ENCODE measurements at regions not wholly inside any gene's neighbourhood (a gene's known extent, or its start where the extent isn't known, plus 50 kb on each side); places are given as distances from the start of the nearest gene placed in this dataset.

DNA sequence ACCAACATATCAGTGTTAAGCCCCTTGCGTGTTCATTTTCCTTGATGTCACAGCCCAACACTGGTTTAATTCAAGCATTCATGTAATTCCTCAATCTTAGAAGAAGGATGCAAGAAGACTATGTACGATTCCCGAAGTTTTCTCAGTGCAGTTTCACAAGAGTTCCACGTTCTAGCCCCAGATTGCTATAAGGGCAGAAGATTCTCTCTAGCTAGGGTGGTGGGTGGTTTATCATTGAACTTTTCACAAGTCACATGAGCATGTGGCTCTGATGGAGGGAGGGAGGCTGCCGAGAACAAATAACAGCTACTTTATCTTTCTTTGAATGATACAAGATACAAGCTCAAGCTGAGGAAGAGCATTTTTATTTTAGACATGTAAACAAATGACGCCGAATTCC lies 71.9 kb upstream of the NHSL1 start:
- peak overlapping the region; percentile 60 to 84 (median 64) for H3K4me3 ChIP-seq (replicated peaks in 1 of 3; ENCODE audit: insufficient read depth in 1 of 3, low read depth in 2 of 3, low read length in 3 of 3)
- CTCF ChIA-PET (ENCODE audit: low intra/inter-chr PET ratio, low total read pairs) = no interaction called here
- TF ChIP-seq SOX5 (CRISPR knock-in tag; IDR thresholded peaks at IDR 0.05; ENCODE audit: borderline replicate concordance) = no peak
- TF ChIP-seq ZNF749 (CRISPR knock-in tag; IDR thresholded peaks at IDR 0.05; ENCODE audit: borderline replicate concordance) = no peak
- 0 out of 2 replicates have a peak, but pooled peaks have one; percentile 31 for TF ChIP-seq DMAP1 (CRISPR knock-in tag; IDR thresholded peaks at IDR 0.05)
- TF ChIP-seq, protein P1, sequence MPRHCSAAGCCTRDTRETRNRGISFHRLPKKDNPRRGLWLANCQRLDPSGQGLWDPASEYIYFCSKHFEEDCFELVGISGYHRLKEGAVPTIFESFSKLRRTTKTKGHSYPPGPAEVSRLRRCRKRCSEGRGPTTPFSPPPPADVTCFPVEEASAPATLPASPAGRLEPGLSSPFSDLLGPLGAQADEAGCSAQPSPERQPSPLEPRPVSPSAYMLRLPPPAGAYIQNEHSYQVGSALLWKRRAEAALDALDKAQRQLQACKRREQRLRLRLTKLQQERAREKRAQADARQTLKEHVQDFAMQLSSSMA (CRISPR knock-in tag; IDR thresholded peaks at IDR 0.05) = no peak
- TF ChIP-seq ZNF20 (CRISPR knock-in tag; IDR thresholded peaks at IDR 0.05) = no peak
- TF ChIP-seq, protein P2, sequence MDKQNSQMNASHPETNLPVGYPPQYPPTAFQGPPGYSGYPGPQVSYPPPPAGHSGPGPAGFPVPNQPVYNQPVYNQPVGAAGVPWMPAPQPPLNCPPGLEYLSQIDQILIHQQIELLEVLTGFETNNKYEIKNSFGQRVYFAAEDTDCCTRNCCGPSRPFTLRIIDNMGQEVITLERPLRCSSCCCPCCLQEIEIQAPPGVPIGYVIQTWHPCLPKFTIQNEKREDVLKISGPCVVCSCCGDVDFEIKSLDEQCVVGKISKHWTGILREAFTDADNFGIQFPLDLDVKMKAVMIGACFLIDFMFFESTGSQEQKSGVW (CRISPR knock-in tag; IDR thresholded peaks at IDR 0.05; ENCODE audit: borderline replicate concordance) = no peak
- TF ChIP-seq ZNF33A (CRISPR knock-in tag; IDR thresholded peaks at IDR 0.05; ENCODE audit: borderline replicate concordance) = no peak
- TF ChIP-seq, protein P3, sequence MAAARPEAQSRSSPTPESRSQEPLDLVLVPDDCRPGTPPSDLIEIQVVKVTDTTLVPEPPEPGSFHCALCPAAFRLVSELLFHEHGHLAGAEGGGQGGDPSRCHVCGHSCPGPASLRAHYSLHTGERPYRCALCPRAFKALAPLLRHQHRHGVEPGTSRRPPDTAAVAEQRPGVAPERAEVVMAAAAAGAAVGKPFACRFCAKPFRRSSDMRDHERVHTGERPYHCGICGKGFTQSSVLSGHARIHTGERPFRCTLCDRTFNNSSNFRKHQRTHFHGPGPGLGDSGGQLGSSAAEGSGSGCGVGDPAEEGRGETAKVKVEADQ (CRISPR knock-in tag; IDR thresholded peaks at IDR 0.05; ENCODE audit: borderline replicate concordance) = no peak
- peak; percentile 71 for TF ChIP-seq PHF5A (CRISPR knock-in tag; IDR thresholded peaks at IDR 0.05; ENCODE audit: low read depth, unreplicated experiment)
- TF ChIP-seq HOXA7 (CRISPR knock-in tag; IDR thresholded peaks at IDR 0.05) = no peak
- no peak for TF ChIP-seq JUN (CRISPR knock-in tag; IDR thresholded peaks at IDR 0.05)
- TF ChIP-seq, protein P4, sequence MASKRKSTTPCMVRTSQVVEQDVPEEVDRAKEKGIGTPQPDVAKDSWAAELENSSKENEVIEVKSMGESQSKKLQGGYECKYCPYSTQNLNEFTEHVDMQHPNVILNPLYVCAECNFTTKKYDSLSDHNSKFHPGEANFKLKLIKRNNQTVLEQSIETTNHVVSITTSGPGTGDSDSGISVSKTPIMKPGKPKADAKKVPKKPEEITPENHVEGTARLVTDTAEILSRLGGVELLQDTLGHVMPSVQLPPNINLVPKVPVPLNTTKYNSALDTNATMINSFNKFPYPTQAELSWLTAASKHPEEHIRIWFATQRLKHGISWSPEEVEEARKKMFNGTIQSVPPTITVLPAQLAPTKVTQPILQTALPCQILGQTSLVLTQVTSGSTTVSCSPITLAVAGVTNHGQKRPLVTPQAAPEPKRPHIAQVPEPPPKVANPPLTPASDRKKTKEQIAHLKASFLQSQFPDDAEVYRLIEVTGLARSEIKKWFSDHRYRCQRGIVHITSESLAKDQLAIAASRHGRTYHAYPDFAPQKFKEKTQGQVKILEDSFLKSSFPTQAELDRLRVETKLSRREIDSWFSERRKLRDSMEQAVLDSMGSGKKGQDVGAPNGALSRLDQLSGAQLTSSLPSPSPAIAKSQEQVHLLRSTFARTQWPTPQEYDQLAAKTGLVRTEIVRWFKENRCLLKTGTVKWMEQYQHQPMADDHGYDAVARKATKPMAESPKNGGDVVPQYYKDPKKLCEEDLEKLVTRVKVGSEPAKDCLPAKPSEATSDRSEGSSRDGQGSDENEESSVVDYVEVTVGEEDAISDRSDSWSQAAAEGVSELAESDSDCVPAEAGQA (IDR thresholded peaks at IDR 0.05; ENCODE audit: low read depth) = no peak
- TF ChIP-seq, protein P4 (CRISPR knock-in tag; IDR thresholded peaks at IDR 0.05; ENCODE audit: borderline replicate concordance) = no peak
- TF ChIP-seq POLR2A (IDR thresholded peaks at IDR 0.05; ENCODE audit: insufficient read depth in 1 of 2, low read depth in 2 of 2, low read length in 2 of 2) = 0 out of 4 replicates have a peak, but pooled peaks of 1 of the 2 experiments have one; percentile 45
- peak; percentile 29; the same call in 1 of the 2 replicates for TF ChIP-seq TAF1 (CRISPR knock-in tag; IDR thresholded peaks at IDR 0.05)
- TF ChIP-seq SRSF9 (IDR thresholded peaks at IDR 0.05; ENCODE audit: borderline replicate concordance, insufficient read depth, low read depth, low read length, poor library complexity, severe bottlenecking) = no peak
- TF ChIP-seq ZFP1 (CRISPR knock-in tag; IDR thresholded peaks at IDR 0.05) = 0 out of 2 replicates have a peak, but pooled peaks have one; percentile 62
- TF ChIP-seq CEBPG (CRISPR knock-in tag; IDR thresholded peaks at IDR 0.05) = 0 out of 2 replicates have a peak, but pooled peaks have one; percentile 8
- TF ChIP-seq ELF1 (CRISPR knock-in tag; IDR thresholded peaks at IDR 0.05) = no peak

More for the DNA sequence above, 71.9 kb upstream of the NHSL1 start:
- Histone ChIP-seq H3K36me3 (replicated peaks in 1 of 2; ENCODE audit: control insufficient read depth in 1 of 2, insufficient read depth in 2 of 2, low read length in 2 of 2) (no peaks in the 10 kb centered on the region), H3K27ac (ENCODE audit: extremely low read length, insufficient read depth, low read length) (peak overlapping the region; percentile 79), H3K9ac (ENCODE audit: insufficient read depth, low read depth, low read length) (peak overlapping the region; percentile 78), H3K4me1 (ENCODE audit: insufficient read depth, low read length) (peaks cover 50% of the 10 kb centered on the region), H3K9me3 (ENCODE audit: low read length) (no peaks in the 10 kb centered on the region), H4K20me1 (ENCODE audit: insufficient read depth, low read length) (no peaks in the 10 kb centered on the region), H3K4me2 (ENCODE audit: low read depth, low read length) (peak overlapping the region; percentile 86), H3K27me3 (ENCODE audit: control insufficient read depth in 1 of 2, insufficient read depth in 2 of 2, low read length in 2 of 2) (no peaks in the 10 kb centered on the region; a peak in 2 of 5 replicates), H2AFZ (ENCODE audit: low read length) (no peak overlapping the region), H3K79me2 (ENCODE audit: insufficient read depth, low read length) (peaks cover 62% of the 10 kb centered on the region)
- 1% methylated on average over 7 of the region's 7 CpGs for WGBS (ENCODE audit: low lambda C conversion rate)
- in situ Hi-C loops (cut with HindIII; ENCODE audit: extremely low pct_ligation_motif_present, low pct_unique_long_range_greater_than_20kb) (no loop called here), intact Hi-C loops (cut with micrococcal nuclease; ENCODE audit: unreplicated experiment) (loop anchor here (1.0 to 5.0 kb wide), 3 partner anchors 16 to 64 kb away; no protein-coding TSS in a partner anchor)
- DNase-seq (ENCODE audit: low spot score) (peak; percentile 53), ATAC-seq (no peak), FAIRE-seq (peak; percentile 80)
- no TSS peak for BruUV-seq (replicated peaks)
- POLR2A ChIA-PET = interaction anchor here (1.1 to 6.9 kb wide), 11 partner anchors 11 to 71 kb away, joined by 4 to 121 read pairs (median 17); no protein-coding TSS in a partner anchor
